GM08714 (cell line): ENCODE measurements at regions not wholly inside any gene's neighbourhood (a gene's known extent, or its start where the extent isn't known, plus 50 kb on each side); places are given as distances from the start of the nearest gene placed in this dataset.

Experiments used
- H3K4me3 ChIP-seq: fragments of 200-500 bp; sonication (Bioruptor generic); 2 replicates; pipeline ENCODE4 v1.5.1; 2014; ENCODE audit warnings: mild to moderate bottlenecking, low read length, inconsistent platforms
- ZNF274 ChIP-seq: IDR thresholded peaks from 2 replicates; pipeline ENCODE4 v1.6.1; 2012; ENCODE audit warnings: mild to moderate bottlenecking, low read depth, low read length

- H3K4me3 ChIP-seq = no peak overlapping the region
- no peak for TF ChIP-seq ZNF274
These were observed 385.2 kb upstream of the KLF4 start for GRCh38 chr9:107874591-107875369.

DNA sequence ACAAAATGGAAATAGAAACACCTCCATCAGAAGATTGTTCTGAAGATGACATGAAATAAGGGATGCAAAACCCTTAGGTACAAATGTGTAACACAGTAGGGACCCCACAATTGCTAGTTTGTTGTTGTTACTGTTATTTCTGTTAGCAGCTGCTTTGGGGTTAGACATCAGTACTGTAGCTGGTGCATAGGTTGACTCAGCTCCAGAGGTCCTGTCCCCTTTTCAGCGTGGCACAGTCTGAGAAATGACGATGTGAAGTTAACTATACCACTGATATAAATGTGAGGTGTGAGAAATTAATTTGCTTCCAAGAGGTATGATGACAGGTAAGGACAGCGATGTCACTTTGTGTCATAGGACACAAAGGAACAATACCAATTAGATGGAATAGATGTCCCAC lies 384.6 kb upstream of the KLF4 start:
- no peak overlapping the region for H3K4me3 ChIP-seq
- no peak for TF ChIP-seq ZNF274

GRCh38 chr9:107872457-107873192 lies 383.1 kb upstream of the KLF4 start:
- no peak for TF ChIP-seq ZNF274
- no peak overlapping the region for H3K4me3 ChIP-seq

DNA sequence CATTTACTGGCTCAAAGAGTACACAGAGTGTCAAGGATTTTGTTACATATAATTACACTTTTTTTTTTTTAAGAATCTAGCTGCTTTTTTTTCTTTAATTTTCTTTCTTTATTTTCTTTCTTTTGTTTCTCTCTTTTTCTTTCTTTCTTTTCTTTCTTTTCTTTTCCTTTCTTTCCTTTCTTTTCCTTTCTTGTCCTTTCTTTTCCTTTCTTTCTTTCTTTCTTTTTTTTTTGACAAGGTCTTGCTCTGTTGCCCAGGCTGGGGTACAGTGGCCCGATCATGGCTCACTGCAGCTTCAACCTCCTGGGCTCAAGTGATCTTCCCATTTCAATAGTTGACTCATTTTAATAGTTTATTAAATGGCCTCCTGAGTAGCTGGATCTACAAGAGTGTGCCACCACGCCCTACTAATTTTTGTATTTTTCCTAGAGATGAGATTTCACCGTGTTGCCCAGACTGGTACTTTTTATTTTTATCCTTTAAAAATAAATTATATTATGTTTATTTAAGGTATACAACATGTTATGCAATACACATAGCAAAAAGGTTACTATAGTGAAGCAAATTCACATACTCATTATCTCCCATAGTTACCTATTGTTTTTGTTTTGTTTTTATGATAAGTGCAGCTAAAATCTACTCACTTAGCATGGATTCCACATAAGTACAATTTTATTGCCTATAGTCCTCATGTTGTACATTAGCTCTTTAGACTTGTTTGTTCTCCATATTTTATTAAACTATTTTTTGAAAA lies 381.5 kb upstream of the KLF4 start:
- TF ChIP-seq ZNF274 = no peak
- no peak overlapping the region for H3K4me3 ChIP-seq

DNA sequence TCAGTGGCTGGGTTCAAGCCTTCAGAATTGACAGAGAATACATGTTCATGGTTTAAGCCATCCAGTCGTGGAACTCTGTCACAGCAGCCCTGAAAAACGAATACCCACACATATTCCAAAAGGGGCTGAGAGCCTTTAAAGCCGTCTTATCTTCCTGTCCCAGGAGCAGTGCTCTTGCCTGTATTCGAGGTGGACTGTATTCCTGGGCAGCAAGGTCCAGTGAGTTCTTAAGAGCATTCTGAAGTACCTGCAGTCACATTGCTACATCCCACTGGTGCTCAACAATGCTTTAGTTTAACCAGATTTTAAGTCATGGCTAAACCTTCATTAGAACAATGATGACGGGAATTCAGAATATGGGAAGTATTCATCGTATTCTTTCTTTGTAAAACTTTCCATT lies 380.7 kb upstream of the KLF4 start:
- no peak for TF ChIP-seq ZNF274
- H3K4me3 ChIP-seq = no peak overlapping the region

DNA sequence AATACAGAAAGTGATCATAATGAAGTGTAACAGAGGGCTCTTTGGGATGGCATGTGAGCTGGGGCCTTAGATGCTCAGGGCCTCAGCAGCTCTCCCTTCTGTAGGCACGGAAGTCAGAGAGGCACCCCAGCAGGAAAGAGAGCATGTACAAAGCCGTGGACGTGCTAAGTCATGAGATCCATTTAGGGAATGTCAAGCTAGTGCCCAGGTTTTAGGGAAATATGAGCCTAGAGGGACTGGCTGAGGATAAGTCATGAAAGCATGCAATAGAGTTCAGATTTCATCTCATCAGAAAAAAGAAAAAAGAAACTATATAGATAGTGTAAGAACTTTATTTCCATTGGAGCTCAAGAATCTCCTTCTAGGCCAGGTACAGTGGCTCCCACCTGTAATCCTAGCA lies 379.5 kb upstream of the KLF4 start:
- no peak overlapping the region for H3K4me3 ChIP-seq
- no peak for TF ChIP-seq ZNF274

DNA sequence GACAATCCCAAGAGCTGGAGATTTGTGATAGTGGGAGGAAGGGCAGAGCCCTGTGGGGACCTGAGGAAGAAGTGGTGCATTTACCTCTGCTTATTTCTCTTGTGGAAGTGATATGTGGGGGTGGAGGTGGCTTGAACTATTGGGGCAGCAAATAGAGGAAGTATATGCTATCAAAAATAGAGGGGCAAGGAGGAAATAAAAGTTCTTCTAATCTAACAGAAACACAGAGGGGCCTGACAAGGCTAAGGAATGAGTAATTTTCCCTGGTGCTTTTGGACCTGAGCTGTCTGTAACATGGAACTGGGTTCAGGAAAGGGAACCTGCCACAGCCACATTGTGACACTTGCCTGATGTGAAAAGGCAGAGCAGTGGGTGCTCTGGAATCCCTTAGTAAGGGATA lies 378.6 kb upstream of the KLF4 start:
- H3K4me3 ChIP-seq = no peak overlapping the region
- no peak for TF ChIP-seq ZNF274

DNA sequence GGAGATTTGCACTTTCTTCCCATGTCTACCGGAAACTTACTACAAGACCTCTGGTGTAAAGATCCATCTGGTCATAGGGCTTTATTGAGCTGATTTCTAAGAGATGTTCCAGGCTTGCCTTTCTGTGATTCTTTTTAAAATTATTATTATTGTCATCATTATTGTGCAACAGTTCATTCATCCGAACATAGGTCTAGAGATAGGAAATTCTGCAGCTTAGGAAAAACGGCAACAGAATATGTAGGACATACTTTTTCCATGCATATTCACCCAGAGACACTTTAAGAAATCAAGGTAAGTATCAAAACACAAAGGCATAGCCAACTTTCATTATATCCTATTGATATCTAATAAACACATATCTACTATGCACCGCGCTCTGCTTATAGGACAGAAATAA lies 378.2 kb upstream of the KLF4 start:
- TF ChIP-seq ZNF274 = no peak
- no peak overlapping the region for H3K4me3 ChIP-seq

- no peak overlapping the region for H3K4me3 ChIP-seq
- TF ChIP-seq ZNF274 = no peak
These were observed 377.2 kb upstream of the KLF4 start for GRCh38 chr9:107866711-107867311.

DNA sequence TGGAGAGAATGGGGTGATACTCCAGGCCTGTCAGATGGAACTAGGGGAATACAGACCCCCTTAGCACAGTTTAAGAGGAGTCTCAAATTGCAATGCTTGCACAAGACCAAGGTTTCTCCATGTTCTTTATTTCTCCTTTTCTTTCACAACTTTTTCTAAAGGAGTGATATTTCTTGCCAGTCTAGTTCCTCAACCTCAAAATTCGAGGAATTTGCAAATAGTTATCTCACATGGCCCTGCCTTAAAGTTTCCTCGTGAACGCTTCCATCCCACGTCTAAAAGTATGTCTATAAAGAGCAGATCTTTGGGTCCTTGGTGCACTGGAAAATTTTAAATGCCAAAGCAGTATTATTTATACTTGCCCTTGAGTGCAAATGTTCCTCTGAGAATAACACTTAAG lies 373.8 kb upstream of the KLF4 start:
- H3K4me3 ChIP-seq = no peak overlapping the region
- TF ChIP-seq ZNF274 = no peak

GRCh38 chr9:107862881-107863280 lies 373.3 kb upstream of the KLF4 start:
- no peak overlapping the region for H3K4me3 ChIP-seq
- no peak for TF ChIP-seq ZNF274

- TF ChIP-seq ZNF274 = no peak
- no peak overlapping the region for H3K4me3 ChIP-seq
These were observed 372.8 kb upstream of the KLF4 start for GRCh38 chr9:107862323-107862722.

DNA sequence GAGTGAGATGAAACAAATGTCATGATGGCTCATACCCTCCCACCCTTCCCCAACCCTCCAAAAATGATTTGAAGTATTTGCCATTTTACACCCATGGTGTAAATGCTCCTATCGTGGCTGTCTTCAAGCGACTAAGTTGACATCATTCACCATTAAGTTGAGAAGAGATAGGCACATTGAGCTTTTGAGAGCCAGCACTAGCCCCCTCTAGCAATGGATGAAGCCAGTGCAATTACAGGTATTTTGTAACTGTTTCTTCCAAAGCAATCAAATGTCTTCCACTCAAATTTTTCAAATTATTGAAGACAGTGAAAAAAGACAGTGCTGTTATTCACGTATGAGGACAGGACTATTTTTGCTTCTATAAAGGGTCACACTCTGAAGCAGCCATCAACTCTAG lies 371.5 kb upstream of the KLF4 start:
- no peak for TF ChIP-seq ZNF274
- no peak overlapping the region for H3K4me3 ChIP-seq

- H3K4me3 ChIP-seq = no peak overlapping the region
- no peak for TF ChIP-seq ZNF274
These were observed 368.7 kb upstream of the KLF4 start for GRCh38 chr9:107858260-107858659.
